C4-2B (cell line): ENCODE measurements at regions not wholly inside any gene's neighbourhood (a gene's known extent, or its start where the extent isn't known, plus 50 kb on each side); places are given as distances from the start of the nearest gene placed in this dataset.

Experiments used
- CTCF ChIP-seq: fragments of 450-650 bp; conservative IDR thresholded peaks from 2 replicates; pipeline ENCODE4 v1.5.1; 2017; ENCODE audit warnings: mild to moderate bottlenecking
- ZFX ChIP-seq: fragments of 450-650 bp; IDR thresholded peaks from 2 replicates; pipeline ENCODE4 v1.6.1; 2017

DNA sequence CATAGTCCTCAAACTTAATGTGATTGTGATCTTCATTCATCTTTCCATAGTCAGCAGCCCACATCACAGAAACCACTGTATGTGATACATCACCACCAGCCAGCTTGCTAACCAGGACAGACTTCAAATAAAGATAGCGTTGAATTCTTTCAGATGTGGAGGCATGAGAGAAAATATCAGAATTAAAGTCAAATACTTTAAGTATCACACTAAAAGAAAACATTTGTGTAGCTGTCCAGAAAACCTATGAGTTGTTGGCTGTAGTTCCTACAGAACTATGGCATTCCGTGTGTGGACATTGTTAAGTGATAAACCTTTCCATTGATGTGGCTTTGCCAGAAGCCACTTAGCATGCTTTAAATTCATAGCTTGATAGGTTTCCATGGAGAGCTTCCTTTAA lies 105.1 kb downstream of the LLPH start:
- TF ChIP-seq CTCF: no peak
- no peak for TF ChIP-seq ZFX
